ENCODE measurements at regions not wholly inside any gene's neighbourhood (a gene's known extent, or its start where the extent isn't known, plus 50 kb on each side); places are given as distances from the start of the nearest gene placed in this dataset.

DNA sequence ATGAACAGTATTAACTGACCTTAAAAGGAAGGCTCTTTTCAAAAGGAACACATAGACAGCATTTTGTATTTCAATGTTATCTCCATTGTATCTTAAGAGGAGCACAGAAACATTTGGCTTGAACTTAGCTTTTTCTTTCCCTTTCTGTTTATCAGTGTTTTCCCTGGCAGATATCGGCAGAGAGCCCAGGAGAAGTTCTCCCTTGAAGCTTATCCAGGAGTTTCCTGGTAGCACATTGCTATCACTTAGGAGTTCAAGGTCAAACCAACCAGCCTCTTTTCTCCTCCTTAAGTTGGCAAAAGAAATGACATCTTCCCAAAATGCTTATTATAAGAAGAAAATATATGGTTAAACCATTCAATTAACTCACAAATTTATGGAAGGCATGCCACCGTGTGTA lies 344.6 kb upstream of the UBE2E2 start:
- TF ChIP-seq, protein P1, sequence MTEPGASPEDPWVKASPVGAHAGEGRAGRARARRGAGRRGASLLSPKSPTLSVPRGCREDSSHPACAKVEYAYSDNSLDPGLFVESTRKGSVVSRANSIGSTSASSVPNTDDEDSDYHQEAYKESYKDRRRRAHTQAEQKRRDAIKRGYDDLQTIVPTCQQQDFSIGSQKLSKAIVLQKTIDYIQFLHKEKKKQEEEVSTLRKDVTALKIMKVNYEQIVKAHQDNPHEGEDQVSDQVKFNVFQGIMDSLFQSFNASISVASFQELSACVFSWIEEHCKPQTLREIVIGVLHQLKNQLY (CRISPR knock-in tag; conservative IDR thresholded peaks at IDR 0.05) = no peak
- TF ChIP-seq JUNB (CRISPR knock-in tag; conservative IDR thresholded peaks at IDR 0.05) = no peak
